ENCODE measurements at regions not wholly inside any gene's neighbourhood (a gene's known extent, or its start where the extent isn't known, plus 50 kb on each side); places are given as distances from the start of the nearest gene placed in this dataset.

DNA sequence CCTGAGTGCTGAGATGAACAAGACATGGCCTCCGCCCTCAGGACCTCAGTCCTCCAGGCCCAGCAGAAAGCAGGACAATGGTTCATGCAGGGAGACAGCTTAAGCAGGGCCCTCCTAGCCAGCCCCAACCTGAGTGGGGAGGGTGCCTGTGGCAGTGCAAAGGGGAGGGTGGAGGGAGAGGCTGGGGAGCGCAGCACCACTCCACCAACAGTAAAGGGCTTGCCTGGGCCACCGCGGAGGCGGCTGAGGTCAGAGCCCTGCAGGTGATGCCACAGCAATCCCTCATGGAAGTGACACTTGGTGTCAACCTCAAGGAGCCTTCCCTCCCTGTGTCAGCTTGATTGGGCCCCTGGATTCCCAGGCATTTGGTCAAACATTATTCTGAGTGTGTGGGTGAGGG, 89.0 kb upstream of the TCERG1L start:
- no peak for FAIRE-seq
- in situ Hi-C loops (cut with HindIII; ENCODE audit: extremely low pct_ligation_motif_present, low pct_unique_long_range_greater_than_20kb) = no loop called here
- Histone ChIP-seq H3K9ac (ENCODE audit: insufficient read depth, low read depth, low read length) (no peak overlapping the region), H3K27me3 (ENCODE audit: control insufficient read depth in 1 of 2, insufficient read depth in 2 of 2, low read length in 2 of 2) (peaks cover 4 to 38% of the 10 kb centered on the region in 2 experiments; a peak in 4 of 5 replicates), H3K36me3 (replicated peaks in 1 of 2; ENCODE audit: control insufficient read depth in 1 of 2, insufficient read depth in 2 of 2, low read length in 2 of 2) (no peaks in the 10 kb centered on the region), H3K9me3 (ENCODE audit: low read length) (no peaks in the 10 kb centered on the region), H3K27ac (ENCODE audit: extremely low read length, insufficient read depth, low read length) (no peak overlapping the region), H3K4me3 (replicated peaks in 1 of 3; ENCODE audit: insufficient read depth in 1 of 3, low read depth in 2 of 3, low read length in 3 of 3) (no peak overlapping the region), H2AFZ (ENCODE audit: low read length) (no peak overlapping the region), H3K79me2 (ENCODE audit: insufficient read depth, low read length) (no peaks in the 10 kb centered on the region), H4K20me1 (ENCODE audit: insufficient read depth, low read length) (peaks cover 2% of the 10 kb centered on the region; the same call in 1 of the 2 replicates), H3K4me1 (ENCODE audit: insufficient read depth, low read length) (no peaks in the 10 kb centered on the region), H3K4me2 (ENCODE audit: low read depth, low read length) (no peak overlapping the region)
- CTCF ChIA-PET (ENCODE audit: low intra/inter-chr PET ratio, low total read pairs) = no interaction called here
- 60% methylated on average over 4 of the region's 5 CpGs for WGBS (ENCODE audit: low lambda C conversion rate)
- no peak for TF ChIP-seq ZNF777 (CRISPR knock-in tag; IDR thresholded peaks at IDR 0.05)
- no peak for TF ChIP-seq ZNF510 (CRISPR knock-in tag; IDR thresholded peaks at IDR 0.05; ENCODE audit: low read depth)
- TF ChIP-seq TGIF2 (CRISPR knock-in tag; IDR thresholded peaks at IDR 0.05) = no peak
- no peak for TF ChIP-seq ZNF678 (CRISPR knock-in tag; IDR thresholded peaks at IDR 0.05)
- DNase-seq (ENCODE audit: low spot score) = no peak
- ATAC-seq = no peak
- no TSS peak for BruUV-seq (replicated peaks)
- POLR2A ChIA-PET = no interaction called here
- intact Hi-C loops (cut with micrococcal nuclease; ENCODE audit: unreplicated experiment) = no loop called here

DNA sequence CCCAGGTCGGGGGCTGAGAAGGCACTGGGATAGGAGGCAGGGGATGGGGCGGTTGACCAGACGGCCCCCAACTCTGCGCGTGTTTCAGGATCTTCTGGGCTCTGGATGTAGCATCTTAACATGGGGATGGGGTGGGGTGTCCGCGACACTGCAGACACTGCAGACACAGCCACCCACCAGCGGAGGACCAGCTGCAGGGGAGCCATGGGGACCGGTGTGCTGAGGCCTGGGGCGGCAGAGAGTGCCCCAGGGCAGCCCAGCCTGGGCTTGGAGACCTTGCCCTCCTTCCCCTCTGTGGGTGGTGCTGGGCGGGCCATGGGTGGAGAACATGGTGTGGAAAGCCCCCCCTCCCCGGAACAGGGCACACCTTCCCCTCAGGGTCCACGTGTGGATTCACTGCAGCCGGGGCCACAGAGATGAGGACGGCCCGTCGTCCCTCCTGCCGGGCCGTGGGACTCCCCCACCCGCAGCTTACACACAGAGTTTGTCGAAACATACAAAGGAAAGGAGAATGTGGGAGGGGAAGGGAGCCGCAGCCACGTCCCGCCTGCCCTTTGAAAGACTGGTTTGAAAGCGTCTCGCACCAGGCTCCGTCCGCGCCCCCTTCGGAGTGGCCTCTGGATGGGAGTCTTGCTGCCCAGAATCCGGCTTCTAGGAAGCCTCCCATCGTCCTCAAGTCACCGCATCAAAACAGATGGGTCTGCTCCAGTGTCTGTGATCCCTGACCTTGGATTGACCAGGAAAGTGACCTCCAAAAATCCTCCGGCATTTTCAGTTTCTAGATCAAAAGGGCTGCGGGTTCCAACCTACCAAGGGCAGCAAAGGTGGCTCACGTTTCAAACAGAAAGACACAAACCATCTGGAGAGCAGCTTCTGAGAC, 91.5 kb upstream of the TCERG1L start:
- H3K79me2 ChIP-seq (ENCODE audit: insufficient read depth, low read length) = no peaks in the 10 kb centered on the region
- H3K4me2 ChIP-seq (ENCODE audit: low read depth, low read length) = no peak overlapping the region
- ChIA-PET CTCF (ENCODE audit: low intra/inter-chr PET ratio, low total read pairs) (no interaction called here), POLR2A (no interaction called here)
- H3K27ac ChIP-seq (ENCODE audit: extremely low read length, insufficient read depth, low read length) = no peak overlapping the region
- H3K36me3 ChIP-seq (replicated peaks in 1 of 2; ENCODE audit: control insufficient read depth in 1 of 2, insufficient read depth in 2 of 2, low read length in 2 of 2) = no peaks in the 10 kb centered on the region
- H3K9ac ChIP-seq (ENCODE audit: insufficient read depth, low read depth, low read length) = no peak overlapping the region
- H3K27me3 ChIP-seq (ENCODE audit: control insufficient read depth in 1 of 2, insufficient read depth in 2 of 2, low read length in 2 of 2) = peaks cover 3 to 31% of the 10 kb centered on the region in 2 experiments; a peak in 4 of 5 replicates
- FAIRE-seq = no peak
- no peak for DNase-seq (ENCODE audit: low spot score)
- BruUV-seq (replicated peaks) = no TSS peak
- H3K4me3 ChIP-seq (replicated peaks in 1 of 3; ENCODE audit: insufficient read depth in 1 of 3, low read depth in 2 of 3, low read length in 3 of 3) = no peak overlapping the region
- WGBS (ENCODE audit: low lambda C conversion rate) = 53% methylated on average over 29 of the region's 36 CpGs
- H3K4me1 ChIP-seq (ENCODE audit: insufficient read depth, low read length) = no peaks in the 10 kb centered on the region
- no peak for ATAC-seq
- intact Hi-C loops (cut with micrococcal nuclease; ENCODE audit: unreplicated experiment) = no loop called here
- in situ Hi-C loops (cut with HindIII; ENCODE audit: extremely low pct_ligation_motif_present, low pct_unique_long_range_greater_than_20kb) = no loop called here
- no peak overlapping the region for H2AFZ ChIP-seq (ENCODE audit: low read length)
- no peaks in the 10 kb centered on the region for H3K9me3 ChIP-seq (ENCODE audit: low read length)
- H4K20me1 ChIP-seq (ENCODE audit: insufficient read depth, low read length) = peaks cover 2% of the 10 kb centered on the region; the same call in 1 of the 2 replicates
- TF ChIP-seq ESRRA (CRISPR knock-in tag; IDR thresholded peaks at IDR 0.05; ENCODE audit: low read depth) (no peak), SP4 (CRISPR knock-in tag; IDR thresholded peaks at IDR 0.05) (no peak), ZBTB8A (CRISPR knock-in tag; IDR thresholded peaks at IDR 0.05; ENCODE audit: borderline replicate concordance, low read depth) (no peak), ZHX2 (IDR thresholded peaks at IDR 0.05; ENCODE audit: low read depth) (no peak), ZHX2 (CRISPR knock-in tag; IDR thresholded peaks at IDR 0.05; ENCODE audit: borderline replicate concordance) (no peak), ZNF501 (CRISPR knock-in tag; IDR thresholded peaks at IDR 0.05) (no peak), REPIN1 (CRISPR knock-in tag; IDR thresholded peaks at IDR 0.05; ENCODE audit: borderline replicate concordance, low read depth) (no peak)
